Hematopoietic multipotent progenitor cell treated with erythropoietin and hydrocortisone succinate and interleukin-3 and kit ligand, for 4 days (in vitro differentiated cells): ENCODE measurements at regions not wholly inside any gene's neighbourhood (a gene's known extent, or its start where the extent isn't known, plus 50 kb on each side); places are given as distances from the start of the nearest gene placed in this dataset.
"Not testable (repeated sequence)": the region's sequence is repeated elsewhere in the genome, so short reads cannot be mapped to it uniquely, and the experiment has no call there.

ENCODE experiments used
- DNase-seq: peaks from one replicate; pipeline ENCODE4 v3.0.0-alpha.2; 2015

GRCh38 chr14:38556252-38556651, 300.4 kb upstream of the CLEC14A start:
- DNase-seq = no peak

- no peak for DNase-seq
These were observed 298.1 kb upstream of the CLEC14A start for GRCh38 chr14:38554026-38554425.

- no peak for DNase-seq
These were observed 297.7 kb upstream of the CLEC14A start for GRCh38 chr14:38553586-38553985.

- DNase-seq = peak; percentile 60
These were observed 293.7 kb upstream of the CLEC14A start for GRCh38 chr14:38549564-38549963.

GRCh38 chr14:38547961-38548490, 292.1 kb upstream of the CLEC14A start:
- no peak for DNase-seq

GRCh38 chr14:38546932-38547551, 291.1 kb upstream of the CLEC14A start:
- DNase-seq = no peak

GRCh38 chr14:38544776-38545175, 288.9 kb upstream of the CLEC14A start:
- DNase-seq = no peak

GRCh38 chr14:38543851-38544250, 288.0 kb upstream of the CLEC14A start:
- not testable (repeated sequence) for DNase-seq

GRCh38 chr14:38538053-38538452, 282.2 kb upstream of the CLEC14A start:
- not testable (repeated sequence) for DNase-seq

GRCh38 chr14:38536376-38537038, 280.6 kb upstream of the CLEC14A start:
- DNase-seq = no peak

GRCh38 chr14:38528582-38528981, 272.7 kb upstream of the CLEC14A start:
- no peak for DNase-seq

- no peak for DNase-seq
These were observed 271.6 kb upstream of the CLEC14A start for GRCh38 chr14:38527502-38527878.

- DNase-seq = no peak
These were observed 271.1 kb upstream of the CLEC14A start for GRCh38 chr14:38526826-38527501.

- no peak for DNase-seq
These were observed 269.0 kb upstream of the CLEC14A start for GRCh38 chr14:38524636-38525509.

GRCh38 chr14:38522724-38523123, 266.8 kb upstream of the CLEC14A start:
- no peak for DNase-seq

- DNase-seq = no peak
These were observed 265.7 kb upstream of the CLEC14A start for GRCh38 chr14:38521591-38521990.

- no peak for DNase-seq
These were observed 261.5 kb upstream of the CLEC14A start for GRCh38 chr14:38517426-38517825.

- DNase-seq = no peak
These were observed 256.3 kb upstream of the CLEC14A start for GRCh38 chr14:38512236-38512635.

GRCh38 chr14:38507299-38507698, 251.4 kb upstream of the CLEC14A start:
- DNase-seq = no peak

- DNase-seq = no peak
These were observed 250.0 kb upstream of the CLEC14A start for GRCh38 chr14:38505973-38506249.

- DNase-seq = no peak
These were observed 249.5 kb upstream of the CLEC14A start for GRCh38 chr14:38505221-38505972.

- no peak for DNase-seq
These were observed 248.3 kb upstream of the CLEC14A start for GRCh38 chr14:38504175-38504574.

GRCh38 chr14:38502239-38502638, 246.3 kb upstream of the CLEC14A start:
- no peak for DNase-seq
